HL-60 (cell line): ENCODE measurements at regions not wholly inside any gene's neighbourhood (a gene's known extent, or its start where the extent isn't known, plus 50 kb on each side); places are given as distances from the start of the nearest gene placed in this dataset.

ENCODE experiments used
- CTCF ChIP-seq: IDR thresholded peaks from one replicate; pipeline ENCODE4 v1.5.1; 2011; ENCODE audit warnings: low read length, control low read depth, inconsistent platforms; ENCODE audit not compliant: insufficient read depth
- GABPA ChIP-seq: IDR thresholded peaks from 2 replicates; pipeline ENCODE4 v1.6.1; 2012; ENCODE audit warnings: low read depth
- POLR2AphosphoS5 ChIP-seq: IDR thresholded peaks from 2 replicates; pipeline ENCODE4 v1.6.1; 2012; ENCODE audit warnings: low read depth
- REST ChIP-seq: IDR thresholded peaks from 2 replicates; pipeline ENCODE4 v1.6.1; 2012; ENCODE audit warnings: low read depth; ENCODE audit not compliant: insufficient replicate concordance
- SPI1 ChIP-seq: IDR thresholded peaks from 2 replicates; pipeline ENCODE4 v1.6.1; 2012; ENCODE audit warnings: low read depth, mild to moderate bottlenecking, borderline replicate concordance

- no peak for TF ChIP-seq CTCF
- TF ChIP-seq SPI1, result no peak
- TF ChIP-seq GABPA, result no peak
- TF ChIP-seq POLR2AphosphoS5, result no peak
- TF ChIP-seq REST, result no peak
Observed at GRCh38 chr13:53281677-53282076, 253.1 kb downstream of the OLFM4 start.
